GM18520 (cell line): ENCODE measurements at regions not wholly inside any gene's neighbourhood (a gene's known extent, or its start where the extent isn't known, plus 50 kb on each side); places are given as distances from the start of the nearest gene placed in this dataset.
"Not testable (repeated sequence)": the region's sequence is repeated elsewhere in the genome, so short reads cannot be mapped to it uniquely, and the experiment has no call there.

ENCODE experiments used
- ATAC-seq: cut with Tn5 transposase; IDR thresholded peaks from one replicate; pipeline ENCODE4 v1.9.1; 2021; ENCODE audit not compliant: unreplicated experiment

- ATAC-seq: no peak
Measured at GRCh38 chr10:65548001-65548400, 1377.8 kb upstream of the LRRTM3 start.

GRCh38 chr10:65550761-65551160, 1375.1 kb upstream of the LRRTM3 start:
- no peak for ATAC-seq

- no peak for ATAC-seq
Measured at GRCh38 chr10:65555192-65555591, 1370.6 kb upstream of the LRRTM3 start.

GRCh38 chr10:65556006-65556405, 1369.8 kb upstream of the LRRTM3 start:
- ATAC-seq: no peak

GRCh38 chr10:65559369-65559768, 1366.5 kb upstream of the LRRTM3 start:
- ATAC-seq: no peak

GRCh38 chr10:65565246-65565645, 1360.6 kb upstream of the LRRTM3 start:
- ATAC-seq: no peak

GRCh38 chr10:65566906-65567305, 1358.9 kb upstream of the LRRTM3 start:
- no peak for ATAC-seq

GRCh38 chr10:65570143-65571010, 1355.5 kb upstream of the LRRTM3 start:
- no peak for ATAC-seq

GRCh38 chr10:65571011-65571570, 1354.7 kb upstream of the LRRTM3 start:
- ATAC-seq: no peak

- ATAC-seq: no peak
Measured at GRCh38 chr10:65581426-65582026, 1344.3 kb upstream of the LRRTM3 start.

GRCh38 chr10:65602182-65602865, 1323.5 kb upstream of the LRRTM3 start:
- ATAC-seq: no peak

GRCh38 chr10:65611592-65611991, 1314.2 kb upstream of the LRRTM3 start:
- no peak for ATAC-seq

- ATAC-seq: no peak
Measured at GRCh38 chr10:65614956-65615565, 1310.8 kb upstream of the LRRTM3 start.

- ATAC-seq: no peak
Measured at GRCh38 chr10:65618126-65618525, 1307.7 kb upstream of the LRRTM3 start.

GRCh38 chr10:65620404-65621048, 1305.3 kb upstream of the LRRTM3 start:
- no peak for ATAC-seq

- ATAC-seq: no peak
Measured at GRCh38 chr10:65622608-65623007, 1303.2 kb upstream of the LRRTM3 start.

GRCh38 chr10:65628493-65629139, 1297.2 kb upstream of the LRRTM3 start:
- no peak for ATAC-seq

GRCh38 chr10:65660006-65660405, 1265.8 kb upstream of the LRRTM3 start:
- no peak for ATAC-seq

GRCh38 chr10:65670087-65670486, 1255.7 kb upstream of the LRRTM3 start:
- ATAC-seq: no peak

GRCh38 chr10:65670596-65670995, 1255.2 kb upstream of the LRRTM3 start:
- ATAC-seq: not testable (repeated sequence)
